NCI-H1930 (cell line): ENCODE measurements at regions not wholly inside any gene's neighbourhood (a gene's known extent, or its start where the extent isn't known, plus 50 kb on each side); places are given as distances from the start of the nearest gene placed in this dataset.
"Not testable (repeated sequence)": the region's sequence is repeated elsewhere in the genome, so short reads cannot be mapped to it uniquely, and the experiment has no call there.

Source experiments
- DNase-seq, 2 experiments: peaks; one replicate each; lab custom pipeline; 2025; lab: John Stamatoyannopoulos, UW

DNA sequence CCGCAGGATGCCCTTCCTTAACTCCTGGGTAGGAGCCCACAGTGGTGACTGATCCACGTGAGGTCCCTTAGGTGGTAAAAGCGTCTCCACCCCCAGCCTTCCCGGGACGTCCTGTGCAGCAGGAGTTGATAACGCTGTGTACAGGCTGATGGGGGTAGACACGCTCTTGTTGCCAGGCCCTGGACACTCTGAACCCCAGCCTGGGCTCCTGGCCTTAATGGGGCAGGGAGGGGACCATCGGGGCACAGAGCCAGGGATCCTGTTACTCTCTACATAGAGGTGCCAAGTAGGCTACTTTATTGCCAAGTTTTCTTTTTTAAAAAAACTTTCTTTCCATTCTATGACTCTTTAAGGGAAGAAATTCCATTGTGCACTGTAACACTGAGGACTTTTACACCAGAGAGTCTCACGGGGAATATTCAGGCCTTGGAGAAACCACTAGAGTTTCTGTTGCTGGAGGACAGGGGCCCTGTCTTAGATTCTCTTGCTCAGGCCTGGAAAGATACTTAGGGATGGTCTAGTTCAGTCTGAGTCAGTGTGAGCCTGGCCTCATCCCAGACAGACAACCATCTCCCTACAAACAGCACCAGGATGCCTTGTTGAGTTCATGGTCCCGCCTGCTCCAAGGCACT lies 104.3 kb upstream of the RNU6-1 start:
- DNase-seq: no peak

DNA sequence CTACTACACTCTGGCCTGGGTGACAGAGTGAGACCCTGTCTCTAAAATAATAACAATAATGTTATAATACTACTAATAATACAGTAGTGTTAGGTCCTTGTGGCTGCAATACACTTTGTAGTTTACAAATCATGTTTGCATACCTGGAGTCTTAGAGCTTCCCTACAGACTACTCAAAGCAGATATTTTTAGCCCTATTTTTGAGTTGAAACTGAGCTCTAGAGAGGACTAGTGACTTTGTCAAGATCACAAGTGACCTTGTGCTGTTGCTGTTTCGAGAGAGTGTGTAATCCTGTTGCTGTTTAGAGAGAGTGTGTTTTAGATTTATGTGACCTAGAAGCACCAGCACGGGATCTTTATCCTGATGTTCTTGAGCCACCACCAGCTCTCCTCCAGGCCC lies 105.3 kb upstream of the RNU6-1 start:
- DNase-seq: no peak

DNA sequence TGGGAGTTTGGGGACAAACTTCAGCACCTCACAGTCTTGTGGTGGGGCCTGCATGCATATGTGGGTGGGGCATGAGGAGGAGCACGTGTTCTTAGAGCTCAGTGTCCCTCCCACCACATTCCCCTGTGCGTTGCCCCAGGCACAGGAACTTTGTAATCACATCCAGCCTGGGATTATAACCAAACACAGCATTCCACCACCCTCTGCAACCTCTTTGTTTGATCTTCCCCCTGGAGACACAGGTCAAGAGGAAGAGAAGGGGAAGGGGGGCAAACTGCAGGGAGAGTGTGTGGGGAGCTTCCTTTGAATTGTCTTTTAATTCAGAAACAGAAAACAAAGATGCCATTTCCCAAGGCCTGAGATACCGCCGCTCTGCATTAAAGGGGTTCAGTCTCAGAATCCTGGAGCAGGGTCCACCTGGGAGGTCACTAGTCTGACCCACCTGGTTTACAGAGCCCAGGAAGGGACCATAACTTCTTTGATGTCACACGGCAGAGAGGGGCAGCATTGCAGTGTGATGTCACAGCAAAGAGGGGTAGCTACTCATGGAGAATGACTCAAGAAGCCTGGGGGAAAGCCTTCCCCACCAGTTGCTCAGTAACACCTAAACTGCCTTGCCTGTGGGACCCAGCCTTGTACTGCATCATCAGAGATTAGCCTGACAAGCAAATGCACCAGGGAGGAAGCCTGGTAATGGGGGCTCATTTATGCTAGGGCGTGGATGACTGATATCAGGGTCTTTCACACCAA lies 106.3 kb upstream of the RNU6-1 start:
- DNase-seq: no peak

DNA sequence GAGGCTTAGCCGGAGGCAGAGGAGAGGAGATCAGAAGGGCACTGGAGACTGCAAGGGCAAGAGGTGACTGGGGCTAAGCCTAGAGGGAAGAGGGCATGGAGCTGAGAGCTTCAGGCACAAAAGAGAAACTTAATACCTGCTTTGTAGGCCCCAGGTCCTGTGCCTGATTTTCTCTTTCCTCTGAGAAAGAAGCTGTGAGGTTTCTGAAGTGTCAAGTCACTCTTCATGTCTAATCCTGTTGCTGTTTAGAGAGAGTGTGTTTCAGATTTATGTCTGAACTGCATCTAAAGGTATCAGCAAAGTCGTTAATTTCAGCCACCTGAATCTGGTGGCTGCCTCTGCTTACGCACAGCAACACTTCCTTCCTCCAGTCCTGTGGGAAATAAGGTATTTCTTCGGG lies 106.9 kb upstream of the RNU6-1 start:
- DNase-seq: no peak

DNA sequence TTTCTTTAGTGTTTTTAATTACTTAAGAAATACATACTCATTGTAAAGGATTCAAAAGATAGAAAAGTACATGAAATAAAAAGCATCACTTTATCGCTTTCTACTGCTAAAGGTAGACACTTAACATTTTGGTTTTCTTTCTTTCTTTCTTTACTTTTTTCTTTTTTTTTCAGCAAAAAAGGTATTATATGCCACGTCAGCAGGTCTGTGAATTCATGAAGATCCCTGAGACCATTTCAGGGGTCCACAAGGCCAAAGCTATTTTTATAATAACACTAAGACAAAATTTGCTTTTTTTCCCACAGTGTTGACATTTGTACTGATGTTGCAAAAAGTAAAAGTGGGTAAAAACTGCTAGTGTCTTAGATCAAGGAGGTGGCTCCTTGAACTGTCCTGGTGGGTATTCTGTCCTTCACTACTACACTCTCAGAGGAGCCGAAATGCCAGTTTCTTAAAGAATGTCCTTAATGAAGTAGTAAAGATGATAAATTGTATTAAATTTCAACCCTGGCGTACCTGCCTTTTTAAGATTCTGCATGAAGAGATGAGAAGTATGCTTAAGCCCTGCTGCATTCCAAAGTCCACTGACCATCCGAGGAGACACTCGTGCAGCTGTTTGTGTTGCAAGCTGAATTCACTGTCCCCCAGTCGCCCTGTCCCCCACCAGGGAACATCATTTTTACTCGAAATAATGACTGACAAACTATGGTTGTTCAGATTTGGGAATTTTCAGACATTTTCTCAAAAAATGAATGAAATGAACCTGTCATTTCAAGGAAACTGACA lies 106.7 kb upstream of the PIAS1 start:
- DNase-seq: no peak

DNA sequence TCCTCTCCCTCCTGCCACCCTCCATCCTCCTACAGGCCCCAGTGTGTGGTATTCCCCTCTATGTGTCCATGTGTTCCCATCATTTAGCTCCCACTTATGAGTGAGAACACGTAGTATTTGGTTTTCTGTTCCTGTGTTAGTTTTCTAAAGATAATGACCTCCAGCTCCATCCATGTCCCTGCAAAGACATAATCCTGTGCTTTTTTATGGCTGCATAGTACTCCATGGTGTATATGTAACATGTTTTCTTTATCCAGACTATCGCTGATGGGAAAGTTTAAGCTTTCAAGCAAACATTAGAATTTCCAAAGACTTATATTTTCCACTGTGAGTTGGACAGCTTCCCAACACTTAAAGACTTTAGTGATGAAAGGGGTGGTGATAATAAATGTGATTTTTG lies 105.9 kb upstream of the PIAS1 start:
- DNase-seq: no peak

DNA sequence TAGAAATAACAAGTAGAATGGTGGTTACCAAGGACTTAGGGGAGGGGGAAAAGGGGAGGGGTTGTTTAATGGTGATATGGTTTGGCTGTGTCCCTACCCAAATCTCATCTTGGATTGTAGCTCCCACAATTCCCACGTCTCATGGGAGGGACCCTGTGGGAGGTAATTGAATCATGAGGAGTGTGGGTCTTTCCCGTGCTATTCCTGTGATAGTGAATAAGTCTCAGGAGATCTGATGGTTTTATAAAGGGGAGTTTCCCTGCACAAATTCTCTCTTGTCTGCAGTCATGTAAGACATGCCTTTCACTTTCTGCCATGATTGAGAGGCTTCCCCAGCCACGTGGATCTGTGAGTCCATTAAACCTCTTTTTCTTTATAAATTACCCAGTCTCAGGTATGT lies 102.9 kb upstream of the PIAS1 start:
- not testable (repeated sequence) for DNase-seq

DNA sequence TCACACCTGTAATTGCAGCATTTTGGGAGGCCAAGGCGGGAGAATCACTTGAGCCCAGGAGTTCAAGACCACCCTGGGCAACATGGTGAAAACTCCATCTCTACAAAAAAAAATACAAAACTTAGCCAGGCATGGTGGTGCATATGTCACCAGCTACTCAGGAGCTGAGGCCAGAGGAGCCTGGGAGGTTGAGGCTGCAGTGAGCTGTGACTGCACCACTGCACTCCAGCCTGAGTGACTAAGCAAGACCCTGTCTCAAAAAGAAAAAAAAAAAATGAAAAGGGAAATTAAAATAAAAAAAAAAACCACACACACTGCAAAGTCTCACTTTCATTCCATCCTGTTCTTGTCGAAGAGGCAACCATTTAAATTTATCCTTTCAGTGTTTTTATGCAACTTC lies 100.8 kb upstream of the PIAS1 start:
- DNase-seq: no peak

DNA sequence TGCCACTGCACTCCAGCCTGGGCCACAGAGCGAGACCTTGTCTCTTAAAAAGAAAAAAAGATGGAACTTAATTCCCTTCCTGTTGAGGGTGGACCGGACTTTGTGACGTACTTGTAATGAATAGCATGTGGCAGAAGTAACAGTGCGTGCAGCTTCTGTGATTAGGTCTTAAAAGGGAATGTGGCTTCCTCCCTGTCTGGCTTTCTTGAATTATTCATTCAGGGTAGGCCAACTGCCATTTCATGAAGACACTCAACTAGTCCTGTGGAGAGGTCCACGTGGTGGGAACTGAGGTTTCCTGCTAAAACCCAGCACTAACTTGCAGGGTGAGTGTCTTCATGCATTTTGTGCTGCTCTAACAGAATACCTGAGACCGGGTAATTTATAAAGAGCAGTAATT lies 98.9 kb upstream of the PIAS1 start:
- no peak for DNase-seq

DNA sequence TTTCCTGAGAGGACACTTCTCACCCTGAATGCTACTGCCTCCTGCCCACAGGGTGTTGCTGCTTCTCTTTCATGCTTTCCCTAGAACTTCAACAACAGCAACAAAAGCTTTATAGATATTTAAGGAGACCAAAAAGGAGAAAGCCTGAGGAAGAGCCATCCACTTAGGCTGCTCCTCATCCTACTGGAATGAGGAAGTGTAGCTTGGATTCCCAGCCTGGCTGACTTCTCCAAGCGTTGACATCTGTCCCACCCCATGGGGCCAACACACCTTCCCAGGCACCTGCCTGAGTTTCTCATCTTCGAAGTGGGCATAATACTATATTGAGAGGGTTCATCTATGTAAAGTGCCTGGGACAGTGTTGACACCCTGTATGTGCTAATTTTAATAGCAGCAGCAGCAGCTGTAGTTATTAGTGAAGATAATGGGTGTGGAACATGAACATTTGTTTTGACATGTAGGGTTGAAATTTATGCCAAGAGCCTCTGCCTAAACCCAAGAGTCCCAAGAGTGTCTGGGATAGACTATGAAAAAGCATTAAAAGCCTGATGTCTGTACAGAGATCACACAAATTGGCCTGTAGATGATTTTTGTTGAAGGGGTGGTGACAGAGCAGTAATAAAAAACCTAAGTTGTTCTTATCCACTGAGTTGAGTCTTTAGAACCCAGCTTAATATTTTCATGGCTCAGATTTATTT lies 96.5 kb upstream of the PIAS1 start:
- no peak for DNase-seq

DNA sequence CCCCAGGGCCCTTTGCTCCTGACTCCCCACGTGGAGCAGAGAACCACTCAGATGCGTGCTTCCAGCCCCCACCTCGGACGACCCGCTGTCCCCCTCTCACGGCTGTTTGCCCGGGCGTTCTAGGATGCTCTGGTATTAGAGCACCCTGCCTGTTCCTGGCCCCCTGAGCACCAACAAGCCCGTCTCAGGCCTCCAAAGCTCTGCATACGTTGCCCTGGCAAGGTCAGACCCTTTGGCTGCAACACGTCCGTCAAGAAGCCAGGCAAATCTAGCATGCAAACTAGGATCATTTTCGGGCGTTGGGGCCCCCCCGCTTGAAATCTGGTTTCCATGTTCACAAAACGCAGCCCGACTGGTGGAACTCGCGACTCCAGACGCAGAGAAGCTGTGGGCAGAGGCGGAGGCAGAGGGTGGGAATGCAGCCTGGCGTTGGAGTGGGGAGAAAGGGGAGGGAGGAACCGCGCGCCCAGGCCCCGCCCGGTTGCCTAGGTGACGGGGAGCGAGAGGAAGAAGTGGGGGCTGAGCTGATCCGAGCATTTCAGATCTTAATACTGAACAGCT lies 86.2 kb upstream of the PIAS1 start:
- peak; percentile 4 to 23 for DNase-seq

DNA sequence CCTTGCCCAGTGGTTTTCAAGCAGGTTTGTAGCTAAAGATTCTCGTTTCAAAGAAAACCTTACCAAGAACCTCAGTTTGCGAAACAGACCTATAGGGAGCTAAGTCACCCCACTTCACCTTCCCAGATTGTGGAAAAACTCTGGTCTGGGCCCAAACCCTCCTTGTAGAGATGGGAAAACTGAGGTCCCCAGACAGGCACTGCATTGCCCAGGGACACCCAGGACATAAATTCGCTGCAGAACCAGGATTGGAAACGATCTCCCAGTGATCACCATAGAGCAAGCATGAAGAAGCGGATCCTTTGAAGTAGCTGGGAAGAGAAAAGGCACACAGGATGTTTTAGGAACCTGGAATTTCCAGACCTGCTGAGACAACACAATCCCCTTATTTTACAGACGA lies 85.6 kb upstream of the PIAS1 start:
- DNase-seq: no peak

DNA sequence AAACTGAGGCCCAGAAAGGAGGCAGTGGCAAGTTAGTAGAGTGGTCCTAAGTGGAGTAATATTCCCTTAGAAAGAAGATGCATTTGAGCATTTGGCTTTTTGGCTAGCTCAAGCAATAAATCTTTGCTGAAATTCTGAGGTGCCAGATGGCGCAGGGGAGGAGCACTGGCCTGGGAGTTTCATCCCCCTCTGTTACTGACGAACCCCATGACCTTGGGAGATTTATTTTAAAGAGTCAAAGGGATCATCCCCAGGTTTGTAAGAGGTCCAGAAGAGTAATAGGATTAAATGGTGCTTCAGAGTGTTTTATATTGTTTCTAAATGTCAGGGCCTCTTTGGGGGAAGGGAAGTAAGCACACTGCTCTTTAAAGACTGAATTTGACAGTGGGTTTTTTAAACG lies 85.1 kb upstream of the PIAS1 start:
- no peak for DNase-seq

DNA sequence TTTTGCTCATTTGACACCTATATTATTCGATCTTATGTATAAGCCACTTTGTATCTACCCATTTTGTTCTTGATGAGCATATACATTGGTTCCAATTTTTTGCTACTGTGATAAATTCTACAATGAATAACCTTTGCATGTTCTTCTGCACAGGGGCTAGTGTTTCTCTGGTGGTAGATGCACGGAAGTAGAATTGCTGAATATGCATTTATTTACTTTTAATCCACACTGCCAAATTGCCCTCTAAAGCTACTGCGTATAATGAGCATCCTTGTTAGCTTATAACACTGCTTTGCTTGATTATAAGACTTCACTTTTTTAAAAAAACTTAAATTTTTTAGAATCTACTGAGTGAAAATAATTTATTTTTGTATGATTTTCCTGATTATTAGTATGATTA lies 84.2 kb upstream of the PIAS1 start:
- DNase-seq: no peak

DNA sequence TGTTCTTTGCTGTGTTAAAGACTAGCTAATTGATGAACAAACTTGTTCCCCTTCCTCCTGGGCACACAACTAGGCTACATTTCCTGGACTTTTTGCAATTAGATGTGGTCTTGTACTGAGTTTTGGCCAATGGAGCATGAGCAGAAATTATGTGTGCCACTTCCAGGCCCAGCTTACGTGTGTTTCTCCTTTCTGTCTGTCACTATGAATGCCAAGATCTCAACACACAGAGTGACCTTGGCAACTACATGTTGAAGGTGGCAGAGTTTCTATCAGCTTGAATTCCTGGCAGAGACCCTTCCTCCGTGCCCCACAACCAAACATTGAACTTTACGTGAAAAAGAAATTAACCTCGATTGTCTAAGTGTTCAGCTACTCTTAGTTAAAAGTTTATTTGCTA lies 81.7 kb upstream of the PIAS1 start:
- DNase-seq: no peak

DNA sequence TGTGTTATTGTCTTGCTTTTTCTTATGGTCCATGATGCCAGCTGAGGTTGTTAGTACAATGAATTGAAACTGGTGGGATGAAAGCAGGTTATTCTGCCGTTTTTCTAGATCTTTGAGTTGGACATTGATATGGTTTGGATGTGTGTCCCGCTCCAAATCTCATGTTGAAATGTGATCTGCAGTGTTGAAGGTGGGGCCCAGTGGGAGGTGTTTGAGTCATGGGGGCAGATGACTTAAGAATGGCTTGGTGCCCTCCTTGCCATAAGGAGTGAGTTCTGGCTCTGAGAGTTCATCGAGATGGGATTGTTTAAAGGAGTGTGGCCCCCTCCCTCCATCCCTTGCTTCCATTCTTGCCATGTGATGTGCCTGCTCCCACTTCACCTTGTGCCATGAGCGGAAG lies 80.3 kb upstream of the PIAS1 start:
- no peak for DNase-seq

DNA sequence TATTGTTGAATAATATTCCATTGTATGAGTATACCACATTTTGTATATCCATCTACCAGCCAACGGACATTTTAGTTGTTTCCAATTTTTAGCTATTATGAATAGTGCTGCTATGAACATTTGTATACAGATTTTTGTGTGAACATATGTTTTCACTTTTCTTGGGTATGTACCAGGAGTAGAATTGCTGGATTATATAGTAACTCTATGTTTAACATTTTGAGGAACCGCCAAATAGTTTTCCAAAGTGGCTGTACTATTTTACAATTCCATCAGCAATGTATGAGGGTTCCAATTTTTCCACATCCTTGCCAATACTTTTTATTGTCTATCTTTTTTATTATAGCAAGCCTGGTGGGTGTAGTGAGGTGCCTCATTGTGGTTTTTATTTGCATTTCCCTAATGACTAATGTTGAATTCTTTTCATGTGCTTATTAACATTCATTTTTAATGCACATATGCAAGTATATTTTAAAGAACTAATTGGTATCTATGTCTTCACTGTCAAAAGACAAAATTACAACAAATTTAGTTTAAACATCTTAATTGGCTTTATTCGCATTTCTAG lies 77.5 kb upstream of the PIAS1 start:
- no peak for DNase-seq

DNA sequence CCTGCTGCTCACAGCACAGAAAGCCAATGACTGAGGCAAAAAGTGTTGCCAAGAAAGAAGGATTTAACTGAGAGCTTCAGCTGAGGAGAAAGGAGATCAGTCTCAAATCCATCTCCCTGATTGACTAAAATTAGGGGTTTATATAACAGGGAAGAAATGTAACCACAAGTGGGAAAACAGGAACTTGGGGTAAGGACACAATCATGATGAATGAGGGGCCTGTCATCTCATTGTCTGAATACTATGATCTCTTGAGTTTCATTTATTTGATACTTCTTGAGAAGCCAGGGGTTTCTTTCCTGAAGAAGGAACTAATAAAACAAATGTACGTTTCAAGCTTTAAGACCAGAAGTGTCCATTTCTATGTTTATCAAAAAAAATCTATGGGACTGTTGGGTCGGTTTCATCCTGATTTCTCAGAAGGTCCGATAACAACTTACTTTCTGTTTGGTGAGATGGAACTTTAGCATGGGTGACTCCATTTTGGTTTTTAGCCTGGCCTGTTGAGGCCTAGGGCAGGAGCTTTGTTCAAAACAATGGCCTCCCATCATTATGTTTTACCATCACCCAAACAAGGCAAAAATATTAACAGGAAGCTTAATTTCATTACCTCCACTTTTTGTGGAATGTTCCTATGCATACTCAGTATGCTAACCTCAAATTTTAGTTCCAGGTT lies 76.6 kb upstream of the PIAS1 start:
- no peak for DNase-seq

DNA sequence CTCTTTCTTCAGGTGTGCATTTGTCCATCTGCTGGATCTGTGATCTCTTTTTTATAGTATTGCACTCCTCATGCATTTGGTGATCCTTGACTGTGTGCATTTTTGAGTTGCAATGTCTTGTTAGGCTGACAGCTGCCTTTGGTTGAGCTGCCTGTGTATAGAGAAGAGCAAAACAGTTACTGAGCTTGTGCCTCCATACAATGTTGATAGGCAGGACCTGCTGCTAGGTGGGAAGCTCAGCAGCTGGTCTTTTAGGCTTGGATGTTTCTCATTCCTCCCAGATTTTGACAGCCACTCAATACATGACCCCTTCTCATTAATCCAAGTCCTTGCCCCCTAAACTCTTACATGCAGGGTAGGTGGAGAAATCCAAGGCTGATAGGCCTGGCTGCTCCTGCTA lies 74.8 kb upstream of the PIAS1 start:
- no peak for DNase-seq

DNA sequence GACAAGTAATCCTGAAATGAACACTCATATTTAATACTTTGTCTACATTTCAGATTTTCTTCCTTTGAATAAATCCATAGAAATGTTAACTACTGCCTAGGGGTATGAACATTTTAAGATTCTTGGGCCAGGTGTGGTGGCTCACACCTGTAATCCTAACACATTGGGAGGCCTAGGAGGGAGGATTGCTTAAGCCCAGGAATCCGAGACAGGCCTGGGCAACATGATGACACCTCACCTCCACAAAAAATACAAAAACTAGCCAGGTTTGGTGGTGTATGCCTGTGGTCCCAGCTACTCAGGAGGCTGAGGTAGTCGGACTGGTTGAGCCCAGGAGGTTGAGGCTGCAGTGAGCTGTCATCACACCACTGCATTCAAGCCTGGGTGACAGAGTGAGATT lies 73.9 kb upstream of the PIAS1 start:
- no peak for DNase-seq
